Esophagus muscularis mucosa (tissue), 4 donors: ENCODE measurements at regions not wholly inside any gene's neighbourhood (a gene's known extent, or its start where the extent isn't known, plus 50 kb on each side); places are given as distances from the start of the nearest gene placed in this dataset.

ENCODE experiments used
- DNase-seq: peaks from one replicate; pipeline ENCODE4 v3.0.0-alpha.2; 2017; ENCODE audit errors: extremely low spot score
- H3K27ac ChIP-seq, 4 donors: fragments of 200-600 bp; sonication (generic); replicated peaks in 1 of 4; 1 replicate in 3 of 4; 2 replicates in 1 of 4; pipeline ENCODE4 v1.5.1; 2016 to 2019; ENCODE audit warnings: mild to moderate bottlenecking in 1 of 4
- H3K27me3 ChIP-seq, 4 donors: fragments of 200-600 bp; sonication (generic); one replicate each; pipeline versions ENCODE4 v1.5.1 to v1.6.0; 2016 to 2019
- H3K36me3 ChIP-seq, 4 donors: fragments of 200-600 bp; sonication (generic); one replicate each; pipeline ENCODE4 v1.5.1; 2016 to 2019
- H3K4me1 ChIP-seq, 4 donors: fragments of 200-600 bp; sonication (generic); one replicate each; pipeline ENCODE4 v1.5.1; 2016 to 2019
- H3K4me3 ChIP-seq, 4 donors: fragments of 200-600 bp; sonication (generic); 1 replicate in 2 of 4; 2 replicates in 2 of 4; pipeline ENCODE4 v1.5.1; 2016 to 2019; ENCODE audit warnings: mild to moderate bottlenecking in 4 of 4, moderate library complexity in 1 of 4
- H3K9me3 ChIP-seq, 4 donors: fragments of 200-600 bp; sonication (generic); 1 replicate in 3 of 4; 2 replicates in 1 of 4; pipeline ENCODE4 v1.5.1; 2016 to 2019
- CTCF ChIP-seq, 3 experiments: fragments of 200-600 bp in 2 of 3; fragments of 450-650 bp in 1 of 3; sonication (generic) in 2 of 3; IDR thresholded peaks; one replicate each; pipeline ENCODE4 v1.5.1; 2017 to 2019; ENCODE audit warnings: antibody characterized with exemption in 3 of 3, mild to moderate bottlenecking in 2 of 3, moderate library complexity in 1 of 3
- EP300 ChIP-seq: sonication (generic); formaldehyde crosslinking; IDR thresholded peaks from one replicate; pipeline ENCODE4 v1.6.1; 2017; ENCODE audit warnings: antibody characterized with exemption
- POLR2A ChIP-seq: fragments of 450-650 bp; IDR thresholded peaks from one replicate; pipeline ENCODE4 v1.6.1; 2017; ENCODE audit warnings: antibody characterized with exemption, moderate library complexity, mild to moderate bottlenecking, low read depth
- POLR2AphosphoS5 ChIP-seq, 2 donors: sonication (generic); formaldehyde crosslinking; IDR thresholded peaks; one replicate each; pipeline ENCODE4 v1.6.1; 2017; ENCODE audit warnings: antibody characterized with exemption in 2 of 2
- WGBS: methylation state at CpG from one replicate; pipeline ENCODE4 v1.1.5; 2018; 5-methylcytosine and 5-hydroxymethylcytosine counted together
- intact Hi-C: fragments of 100-400 bp; cut with DNase I; formaldehyde crosslinking; loops from one replicate; pipeline ENCODE4 v1.15.1; 2023

- H3K27me3 ChIP-seq = no peaks in the 10 kb centered on the region
- DNase-seq = no peak
- H3K9me3 ChIP-seq = peaks cover 0 to 7% (median 3%) of the 10 kb centered on the region in 4 donors
- H3K4me3 ChIP-seq = no peak overlapping the region
- no peaks in the 10 kb centered on the region for H3K36me3 ChIP-seq
- 47% methylated on average over 2 of the region's 2 CpGs for WGBS
- TF ChIP-seq CTCF (IDR thresholded peaks at IDR 0.05) (no peak), EP300 (no peak), POLR2A (no peak), POLR2AphosphoS5 (IDR thresholded peaks at IDR 0.05) (no peak)
- peak overlapping the region in 2 of 4 donors; percentile 77 to 82 for H3K27ac ChIP-seq
- peaks cover 30 to 53% (median 40%) of the 10 kb centered on the region in 4 donors for H3K4me1 ChIP-seq
- intact Hi-C loops = loop anchor here (5.0 to 10.0 kb wide), 3 partner anchors 59 to 479 kb away; no protein-coding TSS in a partner anchor
Measured at GRCh38 chr7:46775776-46776175, 806.1 kb downstream of the TNS3 start.

- TF ChIP-seq CTCF (IDR thresholded peaks at IDR 0.05) = no peak
- TF ChIP-seq POLR2AphosphoS5 (IDR thresholded peaks at IDR 0.05) = no peak
- TF ChIP-seq POLR2A = no peak
- no peak for TF ChIP-seq EP300
- Histone ChIP-seq H3K27me3 (no peaks in the 10 kb centered on the region), H3K4me1 (peaks cover 30 to 58% (median 40%) of the 10 kb centered on the region in 4 donors), H3K27ac (peak overlapping the region; percentile 52 to 82 (median 70)), H3K9me3 (peaks cover 0 to 7% (median 3%) of the 10 kb centered on the region in 4 donors), H3K4me3 (no peak overlapping the region), H3K36me3 (no peaks in the 10 kb centered on the region)
- DNase-seq = no peak
- 89% methylated on average over 1 of the region's 1 CpG for WGBS
- intact Hi-C loops = loop anchor here (5.0 to 10.0 kb wide), 3 partner anchors 60 to 480 kb away; no protein-coding TSS in a partner anchor
Measured at GRCh38 chr7:46775020-46775419, 806.9 kb downstream of the TNS3 start.

GRCh38 chr7:46774515-46774914, 807.4 kb downstream of the TNS3 start:
- H3K9me3 ChIP-seq = peaks cover 0 to 4% (median 2%) of the 10 kb centered on the region in 4 donors
- TF ChIP-seq EP300 (peak; percentile 86), CTCF (IDR thresholded peaks at IDR 0.05) (no peak), POLR2AphosphoS5 (IDR thresholded peaks at IDR 0.05) (peak; percentile 86 to 88), POLR2A (no peak)
- no peak overlapping the region for H3K4me3 ChIP-seq
- H3K36me3 ChIP-seq = no peaks in the 10 kb centered on the region
- intact Hi-C loops = loop anchor here (10.0 kb wide), 2 partner anchors 60 to 480 kb away; no protein-coding TSS in a partner anchor
- H3K4me1 ChIP-seq = peaks cover 30 to 58% (median 40%) of the 10 kb centered on the region in 4 donors
- H3K27ac ChIP-seq = peak overlapping the region; percentile 52 to 82 (median 70)
- no peaks in the 10 kb centered on the region for H3K27me3 ChIP-seq
- no peak for DNase-seq
- WGBS = 93% methylated on average over 1 of the region's 1 CpG

- intact Hi-C loops = loop anchor here (10.0 kb wide), 2 partner anchors 62 to 482 kb away; no protein-coding TSS in a partner anchor
- no peak for DNase-seq
- H3K9me3 ChIP-seq = peaks cover 0 to 11% (median 5%) of the 10 kb centered on the region in 4 donors
- H3K4me1 ChIP-seq = peaks cover 30 to 58% (median 40%) of the 10 kb centered on the region in 4 donors
- H3K36me3 ChIP-seq = no peaks in the 10 kb centered on the region
- H3K4me3 ChIP-seq = no peak overlapping the region
- TF ChIP-seq POLR2AphosphoS5 (IDR thresholded peaks at IDR 0.05) (peak; percentile 74 to 84), CTCF (IDR thresholded peaks at IDR 0.05) (no peak), POLR2A (no peak), EP300 (peak; percentile 83)
- no peaks in the 10 kb centered on the region for H3K27me3 ChIP-seq
- peak overlapping the region; percentile 69 to 82 (median 77) for H3K27ac ChIP-seq
- WGBS = 60% methylated on average over 1 of the region's 1 CpG
Measured at GRCh38 chr7:46772776-46773175, 809.1 kb downstream of the TNS3 start.

DNA sequence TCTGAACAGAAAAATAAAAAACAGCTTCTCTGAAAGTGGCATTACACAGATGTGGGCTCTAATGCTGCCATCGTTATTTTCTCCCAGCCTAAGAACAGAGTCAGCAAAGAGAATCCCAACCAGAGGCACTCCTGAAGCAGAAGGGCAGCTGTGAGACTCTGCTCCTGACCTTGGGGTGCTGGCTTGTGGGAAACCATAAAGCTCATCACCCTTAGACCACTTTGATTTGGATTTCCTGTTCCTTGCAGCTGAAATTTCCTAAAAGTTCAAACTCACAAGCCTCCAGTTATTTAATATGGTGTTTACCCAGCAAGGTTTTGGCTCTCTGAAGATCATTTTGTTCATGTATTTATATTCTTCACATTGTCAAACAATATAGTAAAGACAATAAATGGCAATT, 814.8 kb downstream of the TNS3 start:
- Histone ChIP-seq H3K4me3 (no peak overlapping the region), H3K36me3 (no peaks in the 10 kb centered on the region), H3K27ac (no peak overlapping the region), H3K27me3 (no peaks in the 10 kb centered on the region), H3K4me1 (peaks cover 3 to 29% (median 12%) of the 10 kb centered on the region in 4 donors), H3K9me3 (peaks cover 0 to 11% (median 5%) of the 10 kb centered on the region in 4 donors)
- intact Hi-C loops = no loop called here
- TF ChIP-seq EP300 (no peak), POLR2A (no peak)
- WGBS = 100% methylated on average over 1 of the region's 1 CpG
- DNase-seq = no peak
